Sigmoid colon (tissue), 6 donors: ENCODE measurements at regions not wholly inside any gene's neighbourhood (a gene's known extent, or its start where the extent isn't known, plus 50 kb on each side); places are given as distances from the start of the nearest gene placed in this dataset.
"Not testable (repeated sequence)": the region's sequence is repeated elsewhere in the genome, so short reads cannot be mapped to it uniquely, and the experiment has no call there.

ENCODE experiments used
- DNase-seq: peaks from one replicate; pipeline ENCODE4 v3.0.0-alpha.2; 2019
- H3K27ac ChIP-seq, 4 donors: fragments of 200-600 bp; sonication (generic); one replicate each; pipeline ENCODE4 v1.5.1; 2016 to 2019; ENCODE audit warnings: mild to moderate bottlenecking in 1 of 4
- H3K27me3 ChIP-seq, 3 donors: fragments of 200-600 bp; sonication (generic); one replicate each; pipeline ENCODE4 v1.5.1; 2019; ENCODE audit warnings: mild to moderate bottlenecking in 1 of 3
- H3K36me3 ChIP-seq, 4 donors: fragments of 200-600 bp; sonication (generic); one replicate each; pipeline ENCODE4 v1.5.1; 2016 to 2019
- H3K4me1 ChIP-seq, 4 donors: fragments of 200-600 bp; sonication (generic); one replicate each; pipeline ENCODE4 v1.5.1; 2017 to 2019
- H3K4me3 ChIP-seq, 4 donors: fragments of 200-600 bp; sonication (generic); one replicate each; pipeline ENCODE4 v1.5.1; 2017 to 2019; ENCODE audit warnings: mild to moderate bottlenecking in 2 of 4, moderate library complexity in 1 of 4
- H3K9me3 ChIP-seq, 4 donors: fragments of 200-600 bp in 3 of 4; sonication (generic) in 3 of 4; one replicate each; pipeline versions ENCODE4 v1.5.1 to v1.6.1; 2013 to 2019
- CTCF ChIP-seq, 4 experiments: fragments of 450-650 bp in 3 of 4; fragments of 200-600 bp in 1 of 4; IDR thresholded peaks; one replicate each; pipeline ENCODE4 v1.5.1; 2016 to 2019; ENCODE audit warnings: antibody characterized with exemption in 4 of 4, mild to moderate bottlenecking in 3 of 4, moderate library complexity in 2 of 4
- EP300 ChIP-seq, 4 donors: sonication (generic); formaldehyde crosslinking; IDR thresholded peaks; one replicate each; pipeline ENCODE4 v1.6.1; 2017; ENCODE audit warnings: antibody characterized with exemption in 4 of 4
- POLR2A ChIP-seq, 2 donors: fragments of 450-650 bp; IDR thresholded peaks; one replicate each; pipeline ENCODE4 v1.6.1; 2016; ENCODE audit warnings: antibody characterized with exemption in 2 of 2, mild to moderate bottlenecking in 2 of 2, moderate library complexity in 2 of 2
- POLR2AphosphoS5 ChIP-seq, 4 donors: sonication (generic); formaldehyde crosslinking; IDR thresholded peaks; one replicate each; pipeline ENCODE4 v1.6.1; 2017; ENCODE audit warnings: antibody characterized with exemption in 4 of 4
- WGBS, 2 donors: extraction: QIAGEN DNeasy Blood & Tissue Kit; methylation state at CpG; one replicate each; pipeline ENCODE4 v1.1.7; 2013; 5-methylcytosine and 5-hydroxymethylcytosine counted together
- intact Hi-C: fragments of 100-400 bp; cut with DNase I; formaldehyde crosslinking; loops from one replicate; pipeline ENCODE4 v1.15.1; 2023
- donor health status: healthy with polysubstance abuse.
- donor health status: healthy.

DNA sequence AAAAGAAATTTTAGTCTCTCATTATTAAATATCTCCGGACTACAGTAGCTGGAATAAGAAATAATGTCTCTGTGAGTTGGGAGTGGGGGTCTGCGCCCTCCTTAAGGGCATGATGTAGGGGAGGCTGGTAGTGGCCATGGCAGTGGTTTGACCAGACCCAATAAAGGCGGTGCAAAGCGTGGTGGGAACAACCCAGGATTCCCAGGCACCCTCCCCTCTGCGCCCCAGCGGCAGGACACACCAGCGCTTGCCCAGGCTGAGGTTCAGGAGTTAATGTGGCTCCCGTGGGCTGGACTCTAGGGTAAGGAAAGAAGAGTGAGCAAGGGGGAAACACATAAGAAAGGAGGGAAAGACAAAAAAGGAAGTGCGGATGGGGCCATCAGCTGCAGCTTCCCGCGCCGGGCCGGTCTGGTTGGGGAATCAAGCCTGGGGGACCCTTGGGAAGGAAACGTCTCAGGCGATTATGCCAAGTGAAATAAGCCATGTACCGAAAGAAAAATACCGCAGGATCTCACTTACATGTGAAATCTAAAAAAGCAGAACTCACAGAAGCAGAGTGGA, 157.5 kb upstream of the SMIM31 start:
- WGBS, 2 donors: 85 to 90% methylated on average over 17 of the region's 17 CpGs
- H3K36me3 ChIP-seq: no peaks in the 10 kb centered on the region
- no peaks in the 10 kb centered on the region for H3K4me1 ChIP-seq
- TF ChIP-seq POLR2A (IDR thresholded peaks at IDR 0.05): no peak
- H3K27ac ChIP-seq: no peak overlapping the region
- no peak for DNase-seq
- intact Hi-C loops: no loop called here
- H3K4me3 ChIP-seq: no peak overlapping the region
- H3K9me3 ChIP-seq: no peaks in the 10 kb centered on the region
- H3K27me3 ChIP-seq: no peaks in the 10 kb centered on the region

- 24% methylated on average over 1 of the region's 1 CpG for WGBS, 2 donors
- Histone ChIP-seq H3K27me3 (no peaks in the 10 kb centered on the region), H3K27ac (no peak overlapping the region), H3K9me3 (peaks cover 0 to 3% (median 0%) of the 10 kb centered on the region in 4 donors), H3K4me1 (no peaks in the 10 kb centered on the region), H3K36me3 (no peaks in the 10 kb centered on the region), H3K4me3 (no peak overlapping the region)
- DNase-seq: no peak
- intact Hi-C loops: no loop called here
- no peak for TF ChIP-seq EP300 (IDR thresholded peaks at IDR 0.05)
- TF ChIP-seq POLR2A (IDR thresholded peaks at IDR 0.05): no peak
- no peak for TF ChIP-seq POLR2AphosphoS5 (IDR thresholded peaks at IDR 0.05)
- no peak for TF ChIP-seq CTCF (IDR thresholded peaks at IDR 0.05)
These were observed 157.0 kb upstream of the SMIM31 start for GRCh38 chr4:164596927-164597326.

GRCh38 chr4:164601653-164602052, 152.3 kb upstream of the SMIM31 start:
- intact Hi-C loops: no loop called here
- H3K4me1 ChIP-seq: no peaks in the 10 kb centered on the region
- DNase-seq: no peak
- no peaks in the 10 kb centered on the region for H3K27me3 ChIP-seq
- 63 to 74% methylated on average over 1 of the region's 1 CpG for WGBS, 2 donors
- H3K27ac ChIP-seq: no peak overlapping the region
- TF ChIP-seq CTCF (IDR thresholded peaks at IDR 0.05) (no peak), POLR2A (IDR thresholded peaks at IDR 0.05) (no peak), POLR2AphosphoS5 (IDR thresholded peaks at IDR 0.05) (no peak), EP300 (IDR thresholded peaks at IDR 0.05) (no peak)
- H3K36me3 ChIP-seq: no peaks in the 10 kb centered on the region
- peaks cover 0 to 3% (median 0%) of the 10 kb centered on the region in 4 donors for H3K9me3 ChIP-seq
- H3K4me3 ChIP-seq: no peak overlapping the region

DNA sequence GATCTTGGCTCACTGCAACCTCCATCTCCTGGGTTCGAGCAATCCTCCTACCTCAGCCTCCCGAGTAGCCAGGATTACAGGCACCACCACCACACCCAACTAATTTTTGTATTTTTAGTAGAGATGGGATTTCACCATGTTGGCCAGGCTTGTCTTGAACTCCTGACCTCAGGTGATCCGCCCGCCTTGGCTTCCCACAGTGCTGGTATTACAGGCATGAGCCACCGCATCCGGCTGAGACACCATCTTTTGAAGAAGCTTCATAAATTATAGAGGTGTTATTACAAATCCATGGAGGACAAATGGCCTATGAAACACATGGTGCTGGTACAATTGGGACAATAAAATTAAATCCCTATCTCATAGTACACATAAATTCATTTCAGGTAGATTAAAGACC, 148.1 kb upstream of the SMIM31 start:
- intact Hi-C loops, H3K27ac ChIP-seq, H3K27me3 ChIP-seq, H3K9me3 ChIP-seq, DNase-seq, H3K36me3 ChIP-seq, H3K4me3 ChIP-seq, H3K4me1 ChIP-seq: not testable (repeated sequence)
- 73 to 78% methylated on average over 6 of the region's 6 CpGs for WGBS, 2 donors

DNA sequence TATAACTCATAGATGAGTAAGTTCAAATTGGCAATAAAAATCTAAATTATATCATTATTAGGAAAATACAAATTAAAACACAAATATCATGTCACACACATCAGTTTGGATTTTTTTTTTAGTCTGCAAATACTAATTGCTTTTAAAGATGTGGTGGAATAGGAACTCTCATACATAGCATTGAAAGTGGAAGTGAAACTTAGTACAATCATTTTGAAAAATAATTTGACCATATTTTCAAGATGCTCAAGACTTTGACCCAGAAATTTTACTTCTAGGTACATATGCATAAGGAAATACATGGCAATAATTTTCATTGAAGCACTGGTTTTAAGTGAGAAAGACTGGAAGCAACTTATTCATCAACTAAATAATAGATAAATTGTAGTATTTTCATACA, 147.5 kb upstream of the SMIM31 start:
- peaks cover 0 to 3% (median 0%) of the 10 kb centered on the region in 4 donors for H3K9me3 ChIP-seq
- no peaks in the 10 kb centered on the region for H3K27me3 ChIP-seq
- intact Hi-C loops: no loop called here
- H3K4me3 ChIP-seq: no peak overlapping the region
- no peak for DNase-seq
- no peaks in the 10 kb centered on the region for H3K36me3 ChIP-seq
- H3K27ac ChIP-seq: no peak overlapping the region
- no peaks in the 10 kb centered on the region for H3K4me1 ChIP-seq
- TF ChIP-seq POLR2AphosphoS5 (IDR thresholded peaks at IDR 0.05) (no peak), CTCF (IDR thresholded peaks at IDR 0.05) (no peak), EP300 (IDR thresholded peaks at IDR 0.05) (no peak), POLR2A (IDR thresholded peaks at IDR 0.05) (no peak)

DNA sequence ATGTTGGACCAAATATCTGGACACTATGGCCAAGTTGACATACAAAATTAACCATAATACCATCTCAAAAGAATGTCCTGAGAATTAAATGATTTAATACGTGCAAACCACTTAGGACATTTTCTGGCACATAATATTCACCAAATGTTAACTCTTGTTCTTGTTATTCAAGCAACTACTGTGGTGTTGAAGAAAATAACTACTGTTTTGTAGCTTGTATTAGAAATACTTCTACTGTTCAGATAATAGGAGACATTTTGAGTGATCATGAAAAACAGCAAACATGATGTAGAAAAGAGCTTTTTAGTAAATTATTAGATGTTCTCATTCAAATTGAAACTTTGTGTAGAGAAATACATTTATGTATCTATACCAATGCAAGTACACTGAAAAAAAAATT, 140.7 kb upstream of the SMIM31 start:
- whole genome bisulfite sequencing, 2 donors: 81 to 84% methylated on average over 1 of the region's 1 CpG
- Histone ChIP-seq H3K27ac (no peak overlapping the region), H3K4me1 (no peaks in the 10 kb centered on the region), H3K4me3 (no peak overlapping the region), H3K36me3 (no peaks in the 10 kb centered on the region), H3K9me3 (no peaks in the 10 kb centered on the region), H3K27me3 (no peaks in the 10 kb centered on the region)
- TF ChIP-seq CTCF (IDR thresholded peaks at IDR 0.05) (no peak), EP300 (IDR thresholded peaks at IDR 0.05) (no peak), POLR2AphosphoS5 (IDR thresholded peaks at IDR 0.05) (no peak), POLR2A (IDR thresholded peaks at IDR 0.05) (no peak)
- no peak for DNase-seq
- intact Hi-C loops: no loop called here
